B cell (primary cell): ENCODE measurements at regions not wholly inside any gene's neighbourhood (a gene's known extent, or its start where the extent isn't known, plus 50 kb on each side); places are given as distances from the start of the nearest gene placed in this dataset.

ENCODE experiments used
- ATAC-seq: fragments of 200-7000 bp; cut with Tn5 transposase; one replicate; pipeline ENCODE4 v1.10.0; 2021; ENCODE audit warnings: low read depth, mild to moderate bottlenecking, moderate number of reproducible peaks, moderate library complexity
- CTCF ChIA-PET: fragments of 350-600 bp; sonication (Branson Sonifier 250); formaldehyde crosslinking; loops from one replicate; lab custom pipeline; 2021; ENCODE audit warnings: antibody characterized with exemption, inconsistent platforms; lab: Charles Lee
- POLR2A ChIA-PET: fragments of 350-600 bp; sonication (Branson Sonifier 250); formaldehyde crosslinking; loops from one replicate; lab custom pipeline; 2021; ENCODE audit warnings: antibody characterized with exemption; lab: Charles Lee
- DNase-seq: peaks from one replicate; pipeline ENCODE4 v3.0.0; 2013
- H2AFZ ChIP-seq: 2 replicates; pipeline ENCODE4 v1.6.1; 2012; ENCODE audit warnings: mild to moderate bottlenecking, low read depth, low read length; ENCODE audit not compliant: insufficient read depth, poor library complexity, severe bottlenecking
- H3K27ac ChIP-seq, 2 donors: 1 replicate in 1 of 2; 2 replicates in 1 of 2; pipeline ENCODE4 v1.5.1; 2012 to 2013; ENCODE audit warnings: low read length in 2 of 2, mild to moderate bottlenecking in 2 of 2, moderate library complexity in 1 of 2
- H3K27me3 ChIP-seq, 4 experiments: fragments of 200-600 bp in 1 of 4; sonication (generic) in 1 of 4; replicated peaks in 1 of 4; 1 replicate in 2 of 4; 2 replicates in 2 of 4; pipeline versions ENCODE4 v1.6.1 to v1.7.0; 2013 to 2016; ENCODE audit warnings: low read length in 3 of 4, mild to moderate bottlenecking in 2 of 4, mixed read lengths in 1 of 4, moderate library complexity in 1 of 4; ENCODE audit not compliant: insufficient read depth in 4 of 4, control insufficient read depth in 3 of 4; ENCODE audit errors: control extremely low read depth in 1 of 4
- H3K36me3 ChIP-seq, 2 experiments: replicated peaks in 1 of 2; 1 replicate in 1 of 2; 2 replicates in 1 of 2; pipeline versions ENCODE4 v1.6.1 to v1.7.1; 2013; ENCODE audit warnings: low read length in 1 of 2; ENCODE audit not compliant: insufficient read depth in 2 of 2, control insufficient read depth in 1 of 2; ENCODE audit errors: control extremely low read depth in 1 of 2, extremely low read depth in 1 of 2
- H3K4me1 ChIP-seq, 2 donors: fragments of 200-600 bp in 1 of 2; sonication (generic) in 1 of 2; 1 replicate in 1 of 2; 2 replicates in 1 of 2; pipeline versions ENCODE4 v1.5.1 to v1.6.1; 2013 to 2017; ENCODE audit warnings: low read length in 2 of 2; ENCODE audit not compliant: control insufficient read depth in 2 of 2, insufficient read depth in 2 of 2
- H3K4me2 ChIP-seq: replicated peaks from 2 replicates; pipeline ENCODE3; 2012; ENCODE audit warnings: mild to moderate bottlenecking, low read depth, low read length; ENCODE audit not compliant: poor library complexity, severe bottlenecking
- H3K4me3 ChIP-seq, 5 experiments: fragments of 200-600 bp in 1 of 5; sonication (generic) in 1 of 5; 1 replicate in 3 of 5; 2 replicates in 2 of 5; pipeline versions ENCODE4 v1.5.1 to v1.7.0; 2011 to 2016; ENCODE audit warnings: low read length in 4 of 5, mild to moderate bottlenecking in 4 of 5, low read depth in 2 of 5, control low read depth in 1 of 5, moderate library complexity in 1 of 5; ENCODE audit not compliant: insufficient read depth in 1 of 5; ENCODE audit errors: control extremely low read depth in 1 of 5, extremely low read depth in 1 of 5
- H3K79me2 ChIP-seq: fragments of 200-600 bp; sonication (generic); one replicate; pipeline ENCODE4 v1.6.0; 2016; ENCODE audit warnings: low read length; ENCODE audit not compliant: control insufficient read depth, insufficient read depth
- H3K9ac ChIP-seq: fragments of 200-600 bp; sonication (generic); 2 replicates; pipeline ENCODE4 v1.6.1; 2017; ENCODE audit warnings: mild to moderate bottlenecking, low read length, moderate library complexity
- H3K9me3 ChIP-seq, 3 donors: one replicate each; pipeline versions ENCODE4 v1.6.1 to v1.7.1; 2013; ENCODE audit warnings: low read length in 2 of 3; ENCODE audit not compliant: control insufficient read depth in 2 of 3, insufficient read depth in 1 of 3; ENCODE audit errors: control extremely low read depth in 1 of 3
- H4K20me1 ChIP-seq: 2 replicates; pipeline ENCODE4 v1.6.0; 2012; ENCODE audit warnings: mild to moderate bottlenecking, low read length; ENCODE audit not compliant: insufficient read depth, control insufficient read depth, poor library complexity, severe bottlenecking
- H3K27ac Mint-ChIP-seq: one replicate; pipeline ENCODE4 v1.8.0; 2021; ENCODE audit warnings: mixed read lengths
- H3K27me3 Mint-ChIP-seq: one replicate; pipeline ENCODE4 v1.8.0; 2021; ENCODE audit warnings: mixed read lengths
- H3K4me1 Mint-ChIP-seq: one replicate; pipeline ENCODE4 v1.8.0; 2021; ENCODE audit warnings: mixed read lengths
- H3K4me3 Mint-ChIP-seq: one replicate; pipeline ENCODE4 v1.8.0; 2021; ENCODE audit warnings: mixed read lengths
- H3K9me3 Mint-ChIP-seq: one replicate; pipeline ENCODE4 v1.8.0; 2022; ENCODE audit warnings: mixed read lengths; ENCODE audit not compliant: insufficient read depth
- EZH2 ChIP-seq: IDR thresholded peaks from 2 replicates; pipeline ENCODE4 v1.6.1; 2012; ENCODE audit warnings: borderline replicate concordance, low read depth, mild to moderate bottlenecking, moderate library complexity, low read length; ENCODE audit not compliant: insufficient read depth, poor library complexity, severe bottlenecking
- WGBS: methylation state at CpG from one replicate; pipeline ENCODE4 v1.1.5; 2013; ENCODE audit warnings: missing lambda C conversion rate; ENCODE audit not compliant: insufficient coverage; 5-methylcytosine and 5-hydroxymethylcytosine counted together
- intact Hi-C: fragments of 100-400 bp; cut with micrococcal nuclease; formaldehyde crosslinking; loops from one replicate; pipeline ENCODE4 v1.10.0; 2022
- TF ChIP-seq, protein P1 (sequence below): fragments of 200-600 bp; IDR thresholded peaks from one replicate; pipeline ENCODE4 v1.8.0; 2022; ENCODE audit warnings: antibody characterized with exemption, mild to moderate bottlenecking

DNA sequence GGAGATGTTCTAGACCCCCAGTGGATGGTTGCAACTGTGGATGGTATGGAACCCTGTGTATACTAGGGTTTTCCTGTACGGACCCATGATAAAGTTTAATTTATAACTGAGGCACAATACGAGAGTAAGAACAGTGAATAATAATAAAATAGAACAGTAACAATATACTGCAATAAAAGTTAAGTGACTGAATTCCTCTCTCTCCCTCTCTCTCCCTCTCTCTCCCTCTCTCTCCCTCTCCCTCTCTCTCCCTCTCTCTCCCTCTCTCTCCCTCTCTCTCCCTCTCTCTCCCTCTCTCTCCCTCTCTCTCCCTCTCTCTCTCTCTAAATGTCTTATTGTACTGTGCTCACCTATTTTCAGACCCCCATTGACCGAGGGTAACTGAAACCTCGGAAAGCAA lies 291.0 kb downstream of the IRF8 start:
- ATAC-seq, result no peak
- H3K4me3 Mint-ChIP-seq, result no peak overlapping the region
- WGBS, result no CpG with 5 or more reads among the region's 4 CpGs

DNA sequence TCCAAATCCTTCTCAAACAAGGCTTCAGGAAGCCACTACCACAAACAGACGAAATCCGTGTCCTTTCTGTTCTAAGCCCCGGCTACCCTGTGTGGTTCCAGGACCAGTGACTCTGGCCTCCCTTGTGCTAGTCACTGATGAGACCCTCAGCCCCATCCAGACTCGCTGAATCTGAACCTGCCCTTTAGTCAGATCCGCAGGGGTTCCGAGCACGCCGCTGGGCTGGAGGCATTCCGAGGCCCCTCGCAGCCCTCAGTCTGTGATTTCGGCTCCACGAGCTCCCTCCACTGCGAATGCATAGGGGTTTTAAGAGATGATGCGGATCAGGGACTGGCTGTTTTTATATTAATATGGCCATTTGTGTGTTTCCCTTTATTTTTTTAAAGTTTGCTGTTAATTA lies 292.7 kb downstream of the IRF8 start:
- Mint-ChIP-seq H3K27me3 (peaks cover 50% of the 10 kb centered on the region), H3K9me3 (no peaks in the 10 kb centered on the region), H3K4me1 (no peaks in the 10 kb centered on the region), H3K4me3 (no peak overlapping the region), H3K27ac (no peak overlapping the region)
- H4K20me1 ChIP-seq, result no peaks in the 10 kb centered on the region
- no peaks in the 10 kb centered on the region for H3K9me3 ChIP-seq
- ATAC-seq (no peak), DNase-seq (no peak)
- ChIA-PET CTCF (no interaction called here), POLR2A (no interaction called here)
- H3K79me2 ChIP-seq, result no peaks in the 10 kb centered on the region
- H3K27ac ChIP-seq, result no peak overlapping the region
- H3K36me3 ChIP-seq, result no peaks in the 10 kb centered on the region
- H3K4me3 ChIP-seq, result no peak overlapping the region
- WGBS, result 72% methylated on average over 11 of the region's 14 CpGs
- intact Hi-C loops, result no loop called here
- no peak overlapping the region for H3K9ac ChIP-seq
- no peak overlapping the region for H3K4me2 ChIP-seq
- peaks cover 0 to 21% (median 4%) of the 10 kb centered on the region in 4 experiments for H3K27me3 ChIP-seq
- TF ChIP-seq EZH2, result no peak
- TF ChIP-seq, protein P1, sequence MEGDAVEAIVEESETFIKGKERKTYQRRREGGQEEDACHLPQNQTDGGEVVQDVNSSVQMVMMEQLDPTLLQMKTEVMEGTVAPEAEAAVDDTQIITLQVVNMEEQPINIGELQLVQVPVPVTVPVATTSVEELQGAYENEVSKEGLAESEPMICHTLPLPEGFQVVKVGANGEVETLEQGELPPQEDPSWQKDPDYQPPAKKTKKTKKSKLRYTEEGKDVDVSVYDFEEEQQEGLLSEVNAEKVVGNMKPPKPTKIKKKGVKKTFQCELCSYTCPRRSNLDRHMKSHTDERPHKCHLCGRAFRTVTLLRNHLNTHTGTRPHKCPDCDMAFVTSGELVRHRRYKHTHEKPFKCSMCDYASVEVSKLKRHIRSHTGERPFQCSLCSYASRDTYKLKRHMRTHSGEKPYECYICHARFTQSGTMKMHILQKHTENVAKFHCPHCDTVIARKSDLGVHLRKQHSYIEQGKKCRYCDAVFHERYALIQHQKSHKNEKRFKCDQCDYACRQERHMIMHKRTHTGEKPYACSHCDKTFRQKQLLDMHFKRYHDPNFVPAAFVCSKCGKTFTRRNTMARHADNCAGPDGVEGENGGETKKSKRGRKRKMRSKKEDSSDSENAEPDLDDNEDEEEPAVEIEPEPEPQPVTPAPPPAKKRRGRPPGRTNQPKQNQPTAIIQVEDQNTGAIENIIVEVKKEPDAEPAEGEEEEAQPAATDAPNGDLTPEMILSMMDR, result no peak
- no peaks in the 10 kb centered on the region for H3K4me1 ChIP-seq
- H2AFZ ChIP-seq, result no peak overlapping the region

More for the DNA sequence above, 291.0 kb downstream of the IRF8 start:
- Mint-ChIP-seq H3K9me3 (no peaks in the 10 kb centered on the region), H3K27ac (no peak overlapping the region), H3K4me1 (no peaks in the 10 kb centered on the region), H3K27me3 (peaks cover 44% of the 10 kb centered on the region)
- CTCF ChIA-PET, result no interaction called here
- no peaks in the 10 kb centered on the region for H3K36me3 ChIP-seq
- H3K4me3 ChIP-seq, result no peak overlapping the region
- POLR2A ChIA-PET, result no interaction called here
- no peaks in the 10 kb centered on the region for H3K79me2 ChIP-seq
- H3K9ac ChIP-seq, result no peak overlapping the region
- H3K4me1 ChIP-seq, result no peaks in the 10 kb centered on the region
- peaks cover 0 to 18% (median 4%) of the 10 kb centered on the region in 4 experiments for H3K27me3 ChIP-seq
- no peaks in the 10 kb centered on the region for H4K20me1 ChIP-seq
- H3K27ac ChIP-seq, result no peak overlapping the region
- intact Hi-C loops, result no loop called here
- no peak for DNase-seq
- H3K9me3 ChIP-seq, result no peaks in the 10 kb centered on the region
- no peak overlapping the region for H3K4me2 ChIP-seq
- TF ChIP-seq, protein P1, result no peak
- no peak overlapping the region for H2AFZ ChIP-seq
